ENCODE measurements at regions not wholly inside any gene's neighbourhood (a gene's known extent, or its start where the extent isn't known, plus 50 kb on each side); places are given as distances from the start of the nearest gene placed in this dataset.

DNA sequence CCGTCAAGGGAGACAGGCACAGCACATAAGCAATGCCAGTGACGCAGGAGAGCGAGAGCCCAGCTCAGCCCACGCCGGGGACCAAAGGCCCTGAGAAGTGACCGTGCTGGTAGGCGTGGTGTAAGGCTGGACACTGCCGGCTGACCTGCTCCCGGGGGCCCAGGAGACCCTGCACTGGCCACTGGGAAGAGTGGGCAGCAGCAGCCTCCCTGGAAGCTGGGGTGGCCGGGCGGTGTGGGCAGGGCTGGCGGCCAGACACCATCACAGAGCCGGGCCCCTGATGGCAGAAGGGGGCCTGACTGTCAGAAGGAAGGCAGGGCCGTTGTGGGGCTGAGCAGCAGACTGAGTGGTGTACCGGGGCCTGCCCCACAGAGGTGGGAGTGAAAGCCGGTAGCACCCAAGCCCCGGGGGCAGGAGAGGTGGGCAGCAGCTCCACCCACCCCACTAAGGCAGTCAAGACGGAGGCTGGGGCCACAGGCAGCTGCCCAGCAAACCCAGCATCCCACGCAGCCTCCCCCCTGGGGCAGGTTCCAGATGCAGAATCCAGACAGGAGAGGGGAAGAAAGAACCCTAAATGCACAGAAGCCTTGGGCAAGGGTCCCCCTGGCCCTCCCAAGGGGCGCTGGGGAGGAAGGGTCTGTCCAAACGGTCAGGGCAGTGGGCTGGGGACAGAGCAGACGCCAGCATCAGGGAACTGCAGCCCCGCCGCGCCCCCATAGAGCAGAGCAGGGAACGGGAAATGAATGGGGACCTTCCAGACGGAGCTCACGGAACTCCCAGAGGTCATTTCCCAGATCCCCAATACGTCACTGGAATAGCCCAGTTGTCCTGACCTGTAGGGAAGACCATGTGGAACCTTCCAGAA is 205.2 kb downstream of the BRD1 start:
- DNase-seq (peak in 3 of 5 donors; percentile 15 to 51 (median 17)), ATAC-seq (peak in 1 of 4 donors; percentile 11)
- intact Hi-C loops (cut with DNase I), result no loop called here
- Histone ChIP-seq H3K4me3 (no peak overlapping the region), H3K27ac (no peak overlapping the region), H3K36me3 (no peaks in the 10 kb centered on the region), H3K9me3 (no peaks in the 10 kb centered on the region), H3K4me1 (no peaks in the 10 kb centered on the region), H3K27me3 (peaks cover 0 to 9% (median 0%) of the 10 kb centered on the region in 9 donors)
- TF ChIP-seq, protein P1, sequence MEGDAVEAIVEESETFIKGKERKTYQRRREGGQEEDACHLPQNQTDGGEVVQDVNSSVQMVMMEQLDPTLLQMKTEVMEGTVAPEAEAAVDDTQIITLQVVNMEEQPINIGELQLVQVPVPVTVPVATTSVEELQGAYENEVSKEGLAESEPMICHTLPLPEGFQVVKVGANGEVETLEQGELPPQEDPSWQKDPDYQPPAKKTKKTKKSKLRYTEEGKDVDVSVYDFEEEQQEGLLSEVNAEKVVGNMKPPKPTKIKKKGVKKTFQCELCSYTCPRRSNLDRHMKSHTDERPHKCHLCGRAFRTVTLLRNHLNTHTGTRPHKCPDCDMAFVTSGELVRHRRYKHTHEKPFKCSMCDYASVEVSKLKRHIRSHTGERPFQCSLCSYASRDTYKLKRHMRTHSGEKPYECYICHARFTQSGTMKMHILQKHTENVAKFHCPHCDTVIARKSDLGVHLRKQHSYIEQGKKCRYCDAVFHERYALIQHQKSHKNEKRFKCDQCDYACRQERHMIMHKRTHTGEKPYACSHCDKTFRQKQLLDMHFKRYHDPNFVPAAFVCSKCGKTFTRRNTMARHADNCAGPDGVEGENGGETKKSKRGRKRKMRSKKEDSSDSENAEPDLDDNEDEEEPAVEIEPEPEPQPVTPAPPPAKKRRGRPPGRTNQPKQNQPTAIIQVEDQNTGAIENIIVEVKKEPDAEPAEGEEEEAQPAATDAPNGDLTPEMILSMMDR (IDR thresholded peaks at IDR 0.05), result no peak
- no peak for TF ChIP-seq POLR2A (IDR thresholded peaks at IDR 0.05)
- WGBS, 4 donors, result 80 to 87% (median 81%) methylated on average over 22 to 29 of the region's 29 CpGs

- 83 to 89% (median 88%) methylated on average over 2 to 20 of the region's 20 CpGs for WGBS, 4 donors
- no peak for ATAC-seq
- Histone ChIP-seq H3K27ac (no peak overlapping the region), H3K36me3 (no peaks in the 10 kb centered on the region), H3K9me3 (no peaks in the 10 kb centered on the region), H3K27me3 (peaks cover 0 to 9% (median 0%) of the 10 kb centered on the region in 9 donors), H3K4me3 (no peak overlapping the region), H3K4me1 (no peaks in the 10 kb centered on the region)
- DNase-seq, result peak in 2 of 5 donors; percentile 16 to 46
- intact Hi-C loops (cut with DNase I), result no loop called here
- TF ChIP-seq POLR2A (IDR thresholded peaks at IDR 0.05), result no peak
- TF ChIP-seq, protein P1 (IDR thresholded peaks at IDR 0.05), result no peak
Measured at GRCh38 chr22:49621601-49622210, 206.0 kb downstream of the BRD1 start.

- no peak overlapping the region for H3K27ac ChIP-seq
- ATAC-seq, result no peak
- H3K4me3 ChIP-seq, result no peak overlapping the region
- no peaks in the 10 kb centered on the region for H3K36me3 ChIP-seq
- DNase-seq, result peak in 2 of 5 donors; percentile 22 to 35
- WGBS, 4 donors, result 77 to 82% (median 81%) methylated on average over 11 of the region's 11 CpGs
- peaks cover 0 to 9% (median 0%) of the 10 kb centered on the region in 9 donors for H3K27me3 ChIP-seq
- H3K9me3 ChIP-seq, result peaks cover 0 to 6% (median 0%) of the 10 kb centered on the region in 12 donors
- TF ChIP-seq, protein P1 (IDR thresholded peaks at IDR 0.05), result no peak
- TF ChIP-seq POLR2A (IDR thresholded peaks at IDR 0.05), result no peak
- intact Hi-C loops (cut with DNase I), result no loop called here
- no peaks in the 10 kb centered on the region for H3K4me1 ChIP-seq
Measured at GRCh38 chr22:49620666-49621065, 207.0 kb downstream of the BRD1 start.

DNA sequence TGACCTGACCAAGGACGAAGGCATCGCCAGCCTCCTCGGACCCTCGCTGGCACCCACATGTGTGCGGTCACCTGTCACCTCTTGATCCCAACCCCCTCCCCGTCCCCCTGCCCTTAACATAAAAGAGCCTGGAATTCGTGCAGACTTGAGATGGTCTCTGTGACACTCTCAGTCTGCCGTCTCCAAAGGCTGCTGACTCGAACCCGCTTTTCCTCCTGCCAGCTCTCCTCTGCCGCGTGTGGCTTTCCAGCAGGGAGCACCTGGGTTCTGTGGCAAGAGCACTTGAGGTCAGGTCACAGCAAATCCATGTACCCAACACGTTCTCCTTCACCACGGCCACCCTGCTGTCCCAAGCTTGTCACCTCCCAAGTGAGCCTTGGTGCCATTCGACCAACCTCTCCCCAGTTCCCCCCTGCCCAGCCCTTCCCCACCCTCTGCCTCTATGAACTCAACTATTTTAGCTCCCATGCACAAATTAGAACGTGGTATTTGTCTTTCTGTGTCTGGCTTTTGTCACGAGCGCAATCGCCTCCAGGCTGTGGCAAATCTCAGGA is 207.6 kb downstream of the BRD1 start:
- H3K36me3 ChIP-seq, result no peaks in the 10 kb centered on the region
- H3K27ac ChIP-seq, result no peak overlapping the region
- intact Hi-C loops (cut with DNase I), result no loop called here
- ATAC-seq (no peak), DNase-seq (peak in 2 of 5 donors; percentile 7 to 37)
- H3K9me3 ChIP-seq, result peaks cover 0 to 12% (median 0%) of the 10 kb centered on the region in 12 donors
- no peak overlapping the region for H3K4me3 ChIP-seq
- no peak for TF ChIP-seq POLR2A (IDR thresholded peaks at IDR 0.05)
- TF ChIP-seq, protein P1 (IDR thresholded peaks at IDR 0.05), result no peak
- no peaks in the 10 kb centered on the region for H3K4me1 ChIP-seq
- WGBS, 4 donors, result 74 to 79% (median 77%) methylated on average over 19 of the region's 19 CpGs
- peaks cover 0 to 9% (median 0%) of the 10 kb centered on the region in 9 donors for H3K27me3 ChIP-seq

Measured in heart left ventricle (tissue), 16 donors.